ELR (cell line): ENCODE measurements at regions not wholly inside any gene's neighbourhood (a gene's known extent, or its start where the extent isn't known, plus 50 kb on each side); places are given as distances from the start of the nearest gene placed in this dataset.
"Not testable (repeated sequence)": the region's sequence is repeated elsewhere in the genome, so short reads cannot be mapped to it uniquely, and the experiment has no call there.

ENCODE experiments used
- DNase-seq: peaks from one replicate; pipeline ENCODE4 v3.0.0-alpha.2; 2015; ENCODE audit warnings: low read depth

- no peak for DNase-seq
These were observed 270.0 kb downstream of the AMY1C start for GRCh38 chr1:104019675-104020049.

- no peak for DNase-seq
These were observed 278.8 kb downstream of the AMY1C start for GRCh38 chr1:104028416-104029035.

GRCh38 chr1:104029456-104029970, 279.8 kb downstream of the AMY1C start:
- no peak for DNase-seq

GRCh38 chr1:104056786-104057185, 307.1 kb downstream of the AMY1C start:
- DNase-seq: no peak

- DNase-seq: not testable (repeated sequence)
These were observed 307.7 kb downstream of the AMY1C start for GRCh38 chr1:104057219-104057898.

GRCh38 chr1:104061637-104062036, 311.9 kb downstream of the AMY1C start:
- not testable (repeated sequence) for DNase-seq

GRCh38 chr1:104064399-104064798, 314.7 kb downstream of the AMY1C start:
- peak; percentile 5 for DNase-seq

GRCh38 chr1:104072915-104073371, 323.2 kb downstream of the AMY1C start:
- no peak for DNase-seq

- no peak for DNase-seq
These were observed 323.8 kb downstream of the AMY1C start for GRCh38 chr1:104073463-104073902.

- DNase-seq: no peak
These were observed 332.5 kb downstream of the AMY1C start for GRCh38 chr1:104082221-104082620.

- DNase-seq: no peak
These were observed 334.7 kb downstream of the AMY1C start for GRCh38 chr1:104084380-104084779.

GRCh38 chr1:104092698-104093097, 343.0 kb downstream of the AMY1C start:
- DNase-seq: no peak

- DNase-seq: no peak
These were observed 349.1 kb downstream of the AMY1C start for GRCh38 chr1:104098837-104099236.

GRCh38 chr1:104100115-104100514, 350.4 kb downstream of the AMY1C start:
- no peak for DNase-seq

- no peak for DNase-seq
These were observed 355.8 kb downstream of the AMY1C start for GRCh38 chr1:104105465-104105864.

GRCh38 chr1:104120525-104120924, 370.8 kb downstream of the AMY1C start:
- no peak for DNase-seq

- no peak for DNase-seq
These were observed 371.6 kb downstream of the AMY1C start for GRCh38 chr1:104121271-104121670.

GRCh38 chr1:104125266-104125665, 375.6 kb downstream of the AMY1C start:
- DNase-seq: no peak

GRCh38 chr1:104125970-104126369, 376.3 kb downstream of the AMY1C start:
- no peak for DNase-seq

- no peak for DNase-seq
These were observed 382.8 kb downstream of the AMY1C start for GRCh38 chr1:104132382-104132973.

GRCh38 chr1:104135036-104135435, 385.3 kb downstream of the AMY1C start:
- DNase-seq: not testable (repeated sequence)

- no peak for DNase-seq
These were observed 386.9 kb downstream of the AMY1C start for GRCh38 chr1:104136621-104137020.

GRCh38 chr1:104156738-104157137, 407.0 kb downstream of the AMY1C start:
- DNase-seq: no peak
